HG02588 (cell line): ENCODE measurements at regions not wholly inside any gene's neighbourhood (a gene's known extent, or its start where the extent isn't known, plus 50 kb on each side); places are given as distances from the start of the nearest gene placed in this dataset.

Source experiments
- ATAC-seq: cut with Tn5 transposase; IDR thresholded peaks from one replicate; pipeline ENCODE4 v1.9.1; 2021; ENCODE audit warnings: mild to moderate bottlenecking, moderate library complexity; ENCODE audit not compliant: unreplicated experiment

DNA sequence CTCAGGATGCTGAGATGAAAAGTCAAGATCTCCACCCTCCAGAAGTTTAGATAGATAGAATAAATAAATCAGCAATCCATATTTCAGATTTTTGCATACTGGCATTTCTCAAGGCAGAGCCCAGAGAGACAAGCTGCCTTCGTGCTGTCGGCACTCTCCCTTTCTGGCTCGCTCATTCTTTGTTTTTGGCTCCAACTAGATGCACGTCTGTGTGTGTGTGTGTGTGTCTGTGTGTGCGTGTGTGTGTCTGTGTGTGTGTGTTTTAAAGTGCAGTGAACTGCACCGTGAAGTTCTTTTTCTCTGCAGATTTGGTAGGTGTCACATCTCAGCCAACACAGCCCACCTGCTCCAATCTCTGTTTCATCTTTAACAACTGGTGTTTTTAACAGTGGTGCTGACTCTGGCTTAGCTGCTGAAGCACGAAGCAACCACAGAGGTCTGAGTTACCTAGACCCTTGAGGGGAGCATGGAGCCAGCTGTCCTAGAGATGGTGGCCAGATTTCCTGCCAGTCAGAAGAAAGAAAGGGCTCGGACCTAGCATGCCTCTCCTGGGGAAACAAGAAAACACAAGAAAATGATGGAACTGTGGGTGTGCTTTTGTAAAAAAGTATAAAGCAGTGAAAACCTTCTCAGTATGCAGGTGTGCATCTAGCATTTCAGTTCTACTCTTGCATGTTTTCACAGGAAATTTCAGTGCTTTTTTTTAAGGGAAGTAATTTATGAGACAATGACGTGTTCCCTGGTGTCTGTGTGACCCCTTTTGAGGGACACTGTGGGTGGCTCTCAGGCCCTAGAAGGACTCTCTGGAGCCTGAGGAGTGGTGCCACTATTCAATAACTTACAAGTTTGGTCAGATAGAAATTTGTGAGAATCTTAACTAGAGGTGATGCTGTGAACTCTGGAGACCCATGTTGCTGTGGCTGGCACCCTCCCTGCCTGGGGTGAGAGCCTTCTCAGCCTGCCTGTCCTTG, 364.3 kb downstream of the RNF144A start:
- ATAC-seq = no peak

DNA sequence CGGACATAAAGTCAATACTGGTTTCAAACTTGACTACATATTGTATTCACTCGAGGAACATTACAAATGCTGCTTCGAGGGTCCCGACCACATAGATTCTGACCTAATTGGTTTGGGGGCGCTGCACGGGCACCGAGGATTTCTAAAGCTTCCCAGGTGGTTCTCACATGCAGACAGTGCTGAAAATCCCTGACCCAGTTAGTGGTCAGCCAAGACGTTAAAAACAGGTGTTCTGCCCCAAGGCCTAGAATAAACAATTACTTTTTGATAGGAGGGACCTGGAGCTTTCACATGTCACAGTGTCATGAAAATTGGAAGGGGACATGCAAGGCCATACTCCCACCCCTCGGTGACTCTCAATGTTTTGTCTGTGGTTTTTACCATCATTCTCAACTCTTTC, 368.9 kb downstream of the RNF144A start:
- no peak for ATAC-seq

DNA sequence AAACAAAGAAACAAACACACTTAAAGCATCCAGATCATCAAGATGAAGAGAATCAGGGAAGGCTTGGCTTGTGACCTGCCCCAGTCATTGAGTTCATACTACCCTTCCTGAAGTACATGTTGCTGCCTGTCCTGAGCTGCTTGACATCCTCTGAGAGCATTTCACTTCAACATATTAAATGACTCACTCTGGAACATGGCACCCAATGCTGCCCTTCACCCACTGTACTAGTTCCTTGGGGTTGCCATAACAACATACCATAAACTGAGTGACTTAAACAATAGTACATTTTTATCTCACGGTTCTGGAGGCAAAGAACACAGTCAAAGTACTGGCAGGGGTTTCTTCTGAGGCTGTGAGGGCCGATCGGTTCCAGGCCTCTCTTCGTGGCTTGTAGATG, 371.3 kb downstream of the RNF144A start:
- no peak for ATAC-seq

DNA sequence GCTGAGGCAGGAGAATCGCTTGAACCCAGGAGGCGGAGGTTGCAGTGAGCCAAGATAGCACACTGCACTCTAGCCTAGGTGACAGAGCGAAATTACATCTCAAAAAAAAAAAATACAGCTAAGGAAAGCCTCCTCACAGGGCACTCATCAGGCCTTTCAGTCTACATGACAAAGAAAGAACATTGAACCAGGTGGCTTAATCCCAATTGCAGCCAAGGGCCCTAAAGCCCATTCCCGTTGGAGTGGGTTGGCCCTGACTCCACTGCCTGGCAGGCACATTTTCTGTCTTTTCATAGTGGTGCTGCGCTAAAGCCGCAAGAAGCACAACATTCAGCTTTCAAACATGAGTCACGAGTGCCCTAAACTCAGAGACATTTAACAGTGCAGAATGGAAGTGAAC, 372.5 kb downstream of the RNF144A start:
- no peak for ATAC-seq

DNA sequence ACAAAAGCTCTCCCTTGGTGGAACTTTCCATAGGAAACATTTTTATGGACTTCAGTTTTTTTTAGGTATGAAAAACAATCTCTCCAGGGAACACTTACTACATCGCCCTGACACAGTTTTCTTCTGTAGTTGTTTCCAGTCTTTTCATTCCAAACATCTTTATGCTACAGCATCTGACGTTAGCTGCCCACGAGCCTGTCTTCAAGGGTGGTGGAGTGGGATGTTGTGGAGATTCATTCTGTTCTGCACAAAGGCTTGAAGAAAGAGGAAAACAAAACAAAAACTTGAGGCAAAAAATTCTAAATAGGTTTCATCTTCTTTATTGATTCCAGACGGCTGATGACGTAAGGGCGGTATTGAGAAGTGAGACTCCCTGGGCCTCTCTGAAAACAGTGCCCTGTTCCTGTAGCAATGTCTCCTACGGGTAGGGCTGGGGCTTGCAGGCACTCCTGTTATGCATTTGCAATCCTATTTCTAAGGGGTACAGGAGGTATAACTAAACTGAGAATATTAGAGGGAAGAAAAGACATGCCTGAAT, 375.0 kb downstream of the RNF144A start:
- ATAC-seq = no peak

DNA sequence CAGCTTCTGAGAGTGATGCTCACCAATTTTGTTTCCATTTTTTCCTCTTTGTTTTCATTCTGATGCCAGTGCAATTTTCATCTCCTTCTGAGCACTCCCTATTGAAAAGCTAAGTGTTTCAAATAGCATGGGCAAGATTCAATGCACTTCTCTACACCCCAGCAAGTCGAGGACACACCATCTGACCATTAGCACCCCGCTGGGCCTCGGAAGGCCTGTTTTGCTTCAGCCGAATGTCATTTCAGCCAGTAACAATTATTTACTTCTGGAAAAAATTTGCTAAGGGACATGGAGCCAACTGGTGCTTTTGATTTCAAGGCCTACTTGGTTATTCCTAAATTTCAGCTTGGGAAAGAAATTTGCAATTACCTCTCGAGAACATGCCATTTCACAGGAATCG, 392.4 kb downstream of the RNF144A start:
- ATAC-seq = no peak

DNA sequence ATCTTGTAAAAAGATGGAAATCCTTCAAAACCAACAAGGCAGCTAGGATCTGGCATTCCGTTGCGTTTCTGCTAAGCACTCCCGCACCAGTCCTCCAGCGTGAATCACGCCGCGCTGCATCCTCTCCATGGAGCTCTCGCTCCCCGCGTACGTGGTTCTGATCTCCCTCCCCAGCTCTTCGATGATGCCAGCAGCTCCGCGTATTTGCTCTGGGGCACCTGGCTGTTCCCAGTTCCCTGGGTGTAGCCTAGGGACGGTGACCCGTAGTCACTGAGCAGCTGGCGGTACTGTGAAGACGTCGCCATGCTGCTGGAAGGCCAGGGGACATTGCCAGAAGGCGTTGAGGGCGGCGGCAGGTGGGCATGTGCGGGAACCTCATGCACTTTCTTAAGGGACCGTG, 407.5 kb downstream of the RNF144A start:
- no peak for ATAC-seq

DNA sequence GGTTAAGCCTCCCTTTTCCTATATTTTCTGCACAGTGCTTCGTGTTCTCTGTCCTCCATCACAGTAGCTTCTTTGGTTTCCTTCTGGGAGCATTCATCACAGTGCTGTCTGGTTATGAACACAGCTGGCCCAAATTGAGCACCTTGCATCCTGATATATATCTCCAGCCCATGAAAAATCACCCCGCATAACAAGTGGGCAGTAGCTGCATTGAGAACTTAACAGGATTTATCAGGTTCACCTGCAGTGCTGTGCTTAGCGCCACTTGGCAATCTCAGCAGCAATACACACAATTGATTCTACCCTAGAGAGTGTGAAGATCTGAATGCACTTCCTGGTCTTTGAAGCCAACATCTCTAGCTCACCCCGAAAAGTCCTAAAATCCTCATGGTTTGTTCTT, 408.0 kb downstream of the RNF144A start:
- no peak for ATAC-seq

DNA sequence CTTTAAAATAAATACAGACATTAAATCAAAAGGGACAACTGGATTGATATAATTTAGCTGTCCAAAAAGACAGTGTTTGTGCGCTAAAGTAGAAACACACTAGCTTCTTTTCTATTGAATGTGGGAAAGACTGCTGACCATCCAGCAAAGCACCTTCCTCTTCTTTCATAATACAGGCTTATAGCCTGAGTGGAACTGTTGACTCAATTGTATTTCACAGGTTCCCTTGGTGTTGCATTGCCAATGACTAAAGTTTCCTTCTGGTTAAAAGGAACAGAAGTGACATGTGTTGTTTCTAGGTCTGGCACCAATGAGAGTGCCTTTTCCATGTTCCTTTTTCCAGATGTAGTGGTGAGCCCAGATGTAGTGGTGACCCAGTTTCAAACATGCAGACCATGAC, 412.3 kb downstream of the RNF144A start:
- no peak for ATAC-seq

DNA sequence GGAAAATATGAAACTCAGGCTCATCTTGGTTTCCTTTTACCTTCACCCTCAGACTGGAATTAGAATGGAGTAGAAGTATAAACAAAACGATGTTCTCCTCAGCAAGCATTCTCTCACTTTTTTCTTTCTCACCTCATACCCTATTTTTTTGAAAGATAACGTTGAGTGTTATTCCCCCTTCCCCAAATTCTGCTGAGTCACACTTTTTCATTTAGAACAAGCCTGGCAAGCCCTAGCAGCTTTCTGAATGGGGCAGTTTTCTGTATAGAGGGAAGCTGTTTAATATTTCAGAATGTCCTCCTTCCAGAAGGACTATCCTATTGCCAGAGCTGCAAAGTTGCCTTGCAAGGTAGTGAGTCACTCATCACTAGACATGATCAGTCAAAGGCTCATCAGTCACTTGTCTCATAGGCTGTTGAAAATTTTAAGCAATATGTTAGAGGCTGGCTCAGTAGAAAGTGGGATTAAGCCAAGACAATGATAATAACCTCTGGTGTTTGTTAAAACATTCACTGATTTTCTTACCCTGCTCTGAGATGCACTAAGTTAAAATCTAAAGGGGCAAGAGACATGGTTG, 416.1 kb downstream of the RNF144A start:
- no peak for ATAC-seq

DNA sequence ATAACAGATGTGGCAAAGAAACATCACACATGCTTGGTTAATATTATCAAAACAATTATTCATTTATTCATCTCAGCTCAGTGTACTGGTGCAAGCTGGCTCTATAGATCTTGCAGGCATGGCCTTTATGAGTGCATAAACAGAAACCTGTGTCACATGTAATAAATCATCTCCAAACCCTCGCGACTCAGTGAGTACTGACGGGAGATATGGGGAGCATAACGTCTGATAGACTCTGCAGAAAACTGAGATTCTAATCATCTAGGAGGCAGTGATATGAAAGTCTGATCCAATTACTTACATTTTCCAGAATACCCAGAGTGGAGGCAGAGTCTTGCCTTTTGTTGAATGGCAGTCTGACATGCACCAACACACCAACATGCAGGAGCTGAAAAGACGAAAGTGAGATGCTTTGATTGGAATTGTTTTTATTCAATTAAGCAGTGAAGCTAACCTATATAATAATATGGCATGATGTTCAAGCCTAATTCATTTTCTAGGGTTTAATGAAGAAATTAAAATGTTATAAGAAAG, 416.8 kb downstream of the RNF144A start:
- ATAC-seq = no peak

DNA sequence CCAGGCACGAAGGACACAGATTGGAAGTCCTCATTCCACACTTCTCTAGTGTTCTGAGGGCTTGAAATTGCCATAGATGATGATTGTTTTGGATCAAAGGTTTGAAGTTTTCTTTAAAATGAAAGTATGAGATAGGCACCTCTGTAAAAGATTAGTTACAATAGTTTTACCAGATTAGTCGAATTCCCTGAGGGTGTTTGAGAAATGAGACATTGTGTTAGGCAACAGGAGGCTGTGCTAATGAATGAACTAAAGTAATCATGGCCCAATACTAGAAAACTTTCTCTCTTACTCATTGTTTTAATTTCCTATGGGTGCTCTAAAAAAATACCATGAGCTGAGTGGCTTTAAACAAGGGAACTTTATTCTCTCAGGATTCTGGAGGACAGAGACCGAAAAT, 421.7 kb downstream of the RNF144A start:
- ATAC-seq = no peak

DNA sequence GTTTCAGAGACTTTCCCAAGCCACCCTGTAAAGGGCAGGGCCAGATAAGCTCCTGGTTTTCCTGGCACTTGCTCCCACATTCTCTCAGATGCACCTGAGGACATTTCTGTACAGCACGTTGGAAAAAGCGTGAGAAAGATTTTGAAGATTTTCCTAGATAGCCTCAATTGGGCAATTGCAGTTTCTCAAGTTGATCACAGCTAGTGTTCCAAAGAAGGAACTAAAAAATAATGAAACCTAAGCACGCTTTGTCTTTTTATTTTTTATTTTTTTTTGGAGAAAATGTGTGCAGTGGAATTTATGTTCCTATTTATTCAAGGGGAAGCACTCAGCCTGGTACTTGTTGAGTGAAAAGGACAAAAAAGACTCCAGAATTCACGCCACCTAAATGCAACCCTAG, 429.1 kb downstream of the RNF144A start:
- no peak for ATAC-seq

DNA sequence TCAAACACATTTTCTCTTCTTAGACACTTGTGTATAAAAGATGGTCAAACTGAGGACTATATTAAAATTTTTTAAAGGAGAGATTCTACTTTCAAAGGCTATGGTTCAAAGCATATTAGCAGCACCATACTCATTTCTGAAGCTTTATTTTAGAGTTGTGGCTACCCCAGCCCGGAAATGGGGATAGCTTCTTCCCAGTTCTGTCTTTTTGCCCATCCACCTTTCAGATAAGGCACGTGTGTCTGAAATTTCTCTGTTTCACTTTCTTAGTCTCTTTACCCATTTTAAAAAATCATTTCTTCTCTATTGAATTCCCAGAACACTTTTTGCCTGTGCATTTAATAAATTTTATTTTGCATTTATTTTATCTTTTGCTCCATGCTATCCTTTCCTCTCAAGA, 431.5 kb downstream of the RNF144A start:
- ATAC-seq = no peak

DNA sequence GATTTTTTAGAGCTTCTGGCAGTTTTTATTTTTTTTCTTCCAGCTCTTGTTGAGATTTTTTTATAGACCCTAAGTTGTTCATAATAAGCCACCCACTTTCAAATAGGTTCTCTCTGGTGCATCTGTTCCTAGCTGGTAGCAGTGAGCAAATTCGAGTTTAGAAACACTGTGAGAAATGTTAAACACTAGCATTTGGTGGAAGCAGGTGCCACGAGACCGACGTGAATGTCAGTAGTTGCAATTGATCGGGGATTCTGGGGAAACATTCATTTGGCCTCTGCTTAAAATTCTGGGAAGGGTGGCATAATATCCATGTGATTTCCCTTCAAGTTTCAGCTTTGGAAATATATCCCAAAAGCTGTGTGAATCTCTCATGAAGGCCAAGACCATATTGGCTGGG, 435.0 kb downstream of the RNF144A start:
- no peak for ATAC-seq

DNA sequence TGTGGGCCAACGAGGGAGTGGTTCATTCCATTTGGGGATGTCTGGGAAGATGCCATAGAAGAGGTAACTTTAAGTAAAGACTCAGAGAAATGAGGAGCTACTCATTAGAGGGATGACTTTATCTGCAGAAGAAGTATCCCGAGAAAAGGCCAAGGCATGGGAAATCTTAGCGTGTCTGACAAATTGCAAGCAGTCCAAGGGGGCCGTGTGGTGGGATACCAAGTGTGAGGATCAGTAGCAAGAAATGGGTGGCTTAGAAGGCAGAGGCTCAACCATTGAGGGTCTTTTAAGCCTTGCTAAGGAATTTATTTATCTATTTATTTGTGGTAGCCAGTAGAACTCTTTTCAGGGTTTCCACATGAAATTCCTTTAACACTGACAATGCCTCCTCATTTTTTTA, 436.4 kb downstream of the RNF144A start:
- ATAC-seq = no peak

DNA sequence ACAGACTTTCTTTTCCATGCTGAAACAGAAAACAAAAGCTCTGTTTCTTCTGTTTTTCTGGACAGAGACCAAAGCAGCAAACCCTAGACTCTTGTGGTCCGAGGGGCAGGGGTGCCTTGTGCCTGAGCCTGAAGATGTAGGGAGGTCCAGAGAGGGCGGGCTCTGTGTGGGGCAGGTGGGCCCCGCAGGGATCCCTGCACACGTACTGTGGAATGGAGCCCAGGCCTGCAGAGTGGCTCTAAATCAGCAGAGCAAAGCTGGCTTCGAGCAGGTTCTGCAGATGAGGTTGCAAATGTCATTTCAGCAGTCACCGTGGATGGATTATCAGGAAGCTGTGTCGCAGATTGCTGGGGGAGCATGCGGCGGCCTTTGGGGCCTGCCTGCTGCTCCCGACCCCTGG, 438.6 kb downstream of the RNF144A start:
- no peak for ATAC-seq

DNA sequence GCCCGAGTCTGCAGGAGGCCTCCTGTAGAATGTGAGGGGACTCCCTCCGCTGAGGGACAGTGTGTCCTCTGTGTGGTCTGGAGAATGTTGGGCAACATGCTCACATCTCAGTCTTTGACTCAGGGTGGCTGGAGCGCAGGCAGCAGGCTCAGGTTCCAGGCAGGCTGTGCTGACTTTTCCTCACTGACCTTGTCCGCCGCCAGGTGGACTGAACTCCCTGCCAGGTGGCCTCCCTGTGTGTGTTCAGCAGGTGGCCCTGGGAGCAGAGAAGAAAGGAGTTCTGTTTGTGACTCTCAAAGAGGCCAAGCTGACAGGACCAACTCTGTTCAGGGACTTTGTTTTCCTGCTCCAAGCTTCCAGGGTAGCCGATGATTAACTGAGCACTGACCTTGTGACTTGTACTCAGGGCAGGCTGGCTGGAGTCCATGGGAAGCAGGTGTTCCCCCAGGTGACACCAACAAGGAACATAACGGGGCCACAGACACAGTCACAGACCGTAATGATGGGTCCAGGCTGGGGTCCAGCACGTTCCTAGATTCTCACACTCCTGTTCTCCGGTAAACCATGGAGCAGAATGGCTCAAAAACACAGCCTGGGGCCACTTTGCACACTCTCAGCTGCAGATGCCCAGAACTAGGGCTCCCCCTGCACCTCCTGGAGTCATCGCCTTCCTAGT, 439.8 kb downstream of the RNF144A start:
- ATAC-seq = no peak

DNA sequence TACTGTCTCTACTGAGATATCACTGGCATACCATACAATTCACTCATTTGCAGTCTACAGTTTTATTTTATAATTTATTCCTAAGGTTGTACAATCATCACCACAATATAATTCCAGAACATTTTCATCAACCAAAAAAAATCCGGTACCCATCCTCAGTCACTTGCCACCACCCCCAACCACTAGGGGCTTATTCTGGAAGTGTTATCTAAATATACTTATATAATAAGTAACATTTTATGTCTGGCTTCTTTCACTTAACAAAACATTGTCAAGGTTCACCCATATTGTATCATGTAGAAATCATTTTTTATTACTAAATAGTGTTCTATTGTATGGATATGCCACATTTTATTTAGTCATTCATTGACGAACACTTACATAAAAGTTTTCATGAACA, 440.8 kb downstream of the RNF144A start:
- ATAC-seq = no peak

DNA sequence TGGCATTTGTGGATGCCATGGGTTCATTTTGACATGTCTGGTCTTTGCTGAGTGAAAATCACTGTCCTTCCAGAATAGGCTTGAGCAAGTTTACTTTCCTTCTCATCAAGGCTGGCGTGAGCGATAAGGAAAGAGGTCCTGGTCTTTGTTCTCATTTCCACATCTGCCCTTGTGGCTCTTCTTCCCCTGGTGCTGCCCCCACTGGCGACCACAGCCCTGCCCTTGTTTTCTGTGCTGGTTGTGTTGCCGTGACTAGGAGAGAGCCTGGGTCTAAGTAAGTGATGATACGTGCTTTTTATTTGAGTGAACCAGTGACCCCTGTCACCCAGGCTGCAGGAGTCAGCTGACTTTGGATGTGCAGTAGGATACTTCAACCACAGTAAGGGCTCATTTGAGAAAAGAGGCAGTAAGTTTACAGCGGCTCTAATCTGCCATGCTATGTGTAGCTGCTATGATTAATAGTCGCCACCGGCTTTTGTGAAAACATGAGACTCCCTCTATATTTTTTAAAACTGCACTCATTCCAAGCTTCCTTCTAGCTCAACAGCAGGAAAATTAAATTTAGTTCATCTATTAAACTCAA, 441.7 kb downstream of the RNF144A start:
- ATAC-seq = no peak

DNA sequence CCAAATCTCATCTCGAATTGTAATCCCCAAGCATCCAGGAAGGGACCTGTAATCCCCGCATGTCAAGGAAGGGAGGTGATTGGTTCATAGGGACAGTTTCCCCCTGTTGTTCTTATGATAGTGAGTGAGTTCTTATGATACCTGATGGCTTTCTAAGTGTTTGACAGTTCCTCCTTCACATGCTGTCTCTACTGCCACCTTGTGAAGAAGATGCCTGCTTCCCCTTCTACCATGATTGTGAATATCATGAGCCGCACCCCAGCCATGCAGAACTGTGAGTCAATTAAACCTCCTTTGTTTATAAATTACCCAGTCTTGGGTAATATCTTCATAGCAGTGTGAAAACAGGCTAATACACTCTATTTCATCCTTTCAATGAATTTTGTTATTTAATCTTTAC, 446.7 kb downstream of the RNF144A start:
- no peak for ATAC-seq
